Skeletal muscle satellite cell (primary cell): ENCODE measurements at regions not wholly inside any gene's neighbourhood (a gene's known extent, or its start where the extent isn't known, plus 50 kb on each side); places are given as distances from the start of the nearest gene placed in this dataset.

Experiments used
- H3K27me3 ChIP-seq: 2 replicates; pipeline ENCODE4 v1.7.0; 2013; ENCODE audit warnings: low read length; ENCODE audit not compliant: control insufficient read depth, insufficient read depth
- H3K36me3 ChIP-seq: 2 replicates; pipeline ENCODE4 v1.7.0; 2013; ENCODE audit warnings: mild to moderate bottlenecking, control low read depth, low read length; ENCODE audit not compliant: insufficient read depth
- H3K4me1 ChIP-seq: 2 replicates; pipeline ENCODE4 v1.7.0; 2013; ENCODE audit warnings: low read length; ENCODE audit not compliant: control insufficient read depth, insufficient read depth
- H3K4me2 ChIP-seq: 2 replicates; pipeline ENCODE4 v1.7.0; 2013; ENCODE audit warnings: mild to moderate bottlenecking, low read length
- H3K4me3 ChIP-seq: 2 replicates; pipeline ENCODE4 v1.7.0; 2013; ENCODE audit warnings: low read length
- H3K9ac ChIP-seq: 2 replicates; pipeline ENCODE4 v1.7.0; 2013; ENCODE audit warnings: mild to moderate bottlenecking, low read depth, low read length, moderate library complexity
- H3K9me3 ChIP-seq: replicated peaks from 2 replicates; pipeline ENCODE4 v1.7.0; 2013; ENCODE audit warnings: mild to moderate bottlenecking, control low read depth, low read length

DNA sequence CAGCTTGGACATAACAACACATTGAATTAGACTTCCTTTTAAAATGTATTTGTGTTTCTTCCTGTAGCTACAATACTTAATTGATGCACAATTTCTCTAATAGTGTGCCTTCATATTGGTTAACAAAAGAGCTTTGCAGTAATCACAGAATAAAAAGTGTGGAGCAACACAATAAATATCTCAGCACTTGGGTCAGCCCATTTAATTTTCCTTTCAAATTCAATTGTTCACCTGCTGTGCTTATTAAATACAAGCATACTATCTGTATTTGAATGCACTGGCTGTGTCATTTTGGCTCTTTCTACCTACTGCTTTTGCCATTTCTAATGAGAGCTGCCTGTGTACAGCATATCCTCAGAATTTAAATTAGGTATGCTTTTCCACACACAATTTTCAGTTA is 1641.3 kb upstream of the SLC39A10 start:
- Histone ChIP-seq H3K36me3 (no peaks in the 10 kb centered on the region), H3K4me2 (no peak overlapping the region), H3K27me3 (no peaks in the 10 kb centered on the region), H3K4me1 (no peaks in the 10 kb centered on the region), H3K9ac (no peak overlapping the region), H3K9me3 (no peaks in the 10 kb centered on the region), H3K4me3 (no peak overlapping the region)

DNA sequence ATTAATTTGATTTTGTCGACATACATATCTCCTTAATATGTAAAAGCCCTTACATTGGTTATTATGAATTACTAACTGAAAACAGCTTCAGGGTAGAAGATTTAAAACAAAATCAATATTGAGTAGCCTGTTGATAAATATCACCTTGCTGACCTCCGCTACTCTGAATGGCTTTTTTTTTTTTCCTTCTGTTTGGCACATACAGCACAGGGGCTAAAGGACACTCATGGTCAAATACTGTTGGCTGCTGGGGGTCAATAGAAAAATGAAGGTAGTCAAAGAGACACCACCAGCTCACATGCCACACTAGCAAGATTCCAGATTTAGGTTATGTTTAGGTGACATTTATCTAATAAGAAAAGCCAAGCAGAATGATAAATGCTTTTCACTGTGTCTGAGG is 1642.4 kb upstream of the SLC39A10 start:
- Histone ChIP-seq H3K27me3 (no peaks in the 10 kb centered on the region), H3K9ac (no peak overlapping the region), H3K4me3 (no peak overlapping the region), H3K36me3 (no peaks in the 10 kb centered on the region), H3K4me2 (no peak overlapping the region), H3K4me1 (no peaks in the 10 kb centered on the region), H3K9me3 (no peaks in the 10 kb centered on the region)

DNA sequence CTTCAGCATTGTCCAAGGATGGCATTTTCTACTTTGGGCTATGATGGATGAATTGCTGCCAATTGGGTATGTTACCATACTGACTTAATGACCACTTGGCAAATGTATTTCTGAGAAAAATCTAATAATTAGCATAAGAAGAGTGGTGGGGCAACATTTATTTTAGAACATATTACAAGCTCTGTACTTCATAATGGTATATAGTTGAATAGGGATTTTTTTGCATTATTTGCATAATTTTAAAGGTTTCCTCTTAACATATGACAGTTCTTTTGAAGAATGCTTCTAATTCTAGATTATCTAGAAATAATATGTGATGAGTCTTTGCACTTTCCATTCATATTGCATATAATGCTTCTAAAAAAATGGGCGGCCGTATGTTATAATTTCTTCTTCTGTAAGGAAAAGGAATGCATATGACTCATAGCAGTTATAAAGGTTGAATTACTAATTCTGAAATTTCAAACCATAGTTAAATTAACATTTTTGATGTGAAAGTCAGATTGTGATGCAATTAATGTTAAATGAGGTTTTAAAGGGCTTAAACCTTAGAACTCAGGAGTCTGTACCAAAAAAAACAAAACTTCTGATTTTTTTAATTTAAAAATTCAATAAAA is 1652.3 kb upstream of the SLC39A10 start:
- Histone ChIP-seq H3K9ac (no peak overlapping the region), H3K4me1 (peaks cover 16% of the 10 kb centered on the region), H3K9me3 (no peaks in the 10 kb centered on the region), H3K27me3 (no peaks in the 10 kb centered on the region), H3K4me3 (no peak overlapping the region), H3K4me2 (peak overlapping the region; percentile 10), H3K36me3 (no peaks in the 10 kb centered on the region)

DNA sequence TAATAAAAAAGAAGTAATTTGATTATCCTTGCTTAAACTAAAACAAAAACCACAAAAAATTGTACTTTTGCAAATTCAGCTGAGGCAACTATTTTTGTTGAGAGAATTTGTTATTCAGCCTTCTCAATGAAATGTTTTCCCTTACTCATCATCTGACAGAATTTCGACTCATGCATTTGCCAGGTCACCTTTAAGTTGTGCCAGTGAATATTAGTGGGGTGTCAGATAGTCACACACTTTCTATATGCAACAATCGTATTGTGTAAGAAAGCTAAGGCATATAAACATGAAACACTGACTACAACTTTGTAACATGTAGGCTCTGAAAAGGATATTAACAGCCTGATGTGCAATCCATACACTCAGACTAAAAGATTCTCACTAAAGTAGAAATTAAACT is 1653.1 kb upstream of the SLC39A10 start:
- no peaks in the 10 kb centered on the region for H3K9me3 ChIP-seq

DNA sequence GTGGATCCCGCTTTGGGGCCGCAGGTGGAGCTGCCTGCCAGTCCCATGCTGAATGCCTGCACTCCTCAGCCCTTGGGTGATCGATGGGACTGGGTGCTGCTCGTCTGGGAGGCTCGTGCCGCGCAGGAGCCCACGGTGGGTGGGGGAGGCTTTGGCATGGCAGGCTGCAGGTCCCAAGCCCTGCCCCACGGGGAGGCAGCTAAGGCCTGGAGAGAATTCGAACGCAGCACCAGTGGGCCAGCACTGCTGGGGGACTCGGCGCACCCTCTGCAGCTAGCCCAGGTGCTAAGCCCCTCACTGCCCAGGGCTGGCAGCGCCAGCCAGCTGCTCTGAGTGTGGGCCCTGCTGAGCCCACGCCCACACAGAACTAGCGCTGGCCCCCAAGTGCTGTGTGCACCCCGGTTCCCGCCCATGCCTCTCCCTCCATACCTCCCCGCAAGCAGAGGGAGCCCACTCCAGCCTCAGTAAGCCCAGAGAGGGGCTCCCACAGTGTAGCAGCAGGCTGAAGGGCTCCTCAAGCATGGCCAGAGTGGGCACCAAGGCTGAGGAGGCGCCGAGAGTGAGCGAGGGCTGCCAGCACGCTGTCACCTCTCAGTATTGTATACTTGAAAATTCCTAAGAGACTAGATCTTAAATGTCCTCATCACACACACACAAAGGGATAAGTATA is 1654.2 kb upstream of the SLC39A10 start:
- H3K4me2 ChIP-seq, result no peak overlapping the region
- no peak overlapping the region for H3K9ac ChIP-seq
- H3K9me3 ChIP-seq, result no peaks in the 10 kb centered on the region
- no peak overlapping the region for H3K4me3 ChIP-seq
- H3K4me1 ChIP-seq, result peaks cover 16% of the 10 kb centered on the region
- no peaks in the 10 kb centered on the region for H3K36me3 ChIP-seq
- no peaks in the 10 kb centered on the region for H3K27me3 ChIP-seq

More for the DNA sequence above, 1653.1 kb upstream of the SLC39A10 start:
- no peak overlapping the region for H3K9ac ChIP-seq
- peaks cover 16% of the 10 kb centered on the region for H3K4me1 ChIP-seq
- no peaks in the 10 kb centered on the region for H3K27me3 ChIP-seq
- H3K36me3 ChIP-seq, result no peaks in the 10 kb centered on the region
- H3K4me3 ChIP-seq, result no peak overlapping the region
- H3K4me2 ChIP-seq, result no peak overlapping the region

DNA sequence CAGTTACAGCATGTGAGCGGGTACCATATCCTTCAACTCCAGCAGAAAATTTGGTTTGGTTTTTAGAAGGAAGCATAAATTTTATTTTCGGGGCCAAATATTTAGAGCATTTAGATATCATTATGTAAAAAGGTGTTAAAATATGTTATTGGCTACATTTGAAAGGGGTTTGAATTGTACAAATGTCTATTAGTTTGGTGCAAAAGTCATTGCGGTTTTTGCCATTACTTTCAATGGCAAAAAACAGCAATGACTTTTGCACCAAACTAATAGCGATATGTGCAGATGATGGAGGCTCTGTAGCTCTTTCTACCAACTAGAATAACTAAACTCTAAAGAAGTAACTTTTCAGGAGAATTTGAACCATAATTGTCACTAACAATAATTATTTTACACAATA is 1666.2 kb upstream of the SLC39A10 start:
- Histone ChIP-seq H3K27me3 (no peaks in the 10 kb centered on the region), H3K4me1 (peaks cover 6% of the 10 kb centered on the region), H3K4me3 (no peak overlapping the region), H3K4me2 (no peak overlapping the region), H3K9ac (no peak overlapping the region), H3K9me3 (no peaks in the 10 kb centered on the region), H3K36me3 (no peaks in the 10 kb centered on the region)

DNA sequence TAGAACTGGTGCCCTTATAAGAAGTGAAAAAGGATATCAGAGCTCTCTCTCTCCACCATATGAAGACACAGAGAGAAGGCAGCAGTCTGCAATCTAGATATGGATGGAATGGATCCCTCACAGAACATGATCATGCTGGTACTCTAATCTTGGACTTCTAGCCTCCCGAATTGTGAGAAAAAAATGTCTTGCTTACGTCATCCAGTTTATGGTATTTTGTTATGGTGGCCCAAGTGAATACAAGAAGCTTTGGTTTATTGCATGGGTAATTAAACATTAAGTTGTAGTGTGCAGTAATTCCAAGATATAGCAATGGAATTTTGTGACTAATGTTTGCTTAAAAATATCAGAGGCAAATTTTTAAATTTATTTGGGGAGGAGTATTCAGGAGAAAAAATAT is 1667.4 kb upstream of the SLC39A10 start:
- H3K9me3 ChIP-seq, result no peaks in the 10 kb centered on the region
- H3K4me1 ChIP-seq, result peaks cover 6% of the 10 kb centered on the region
- H3K36me3 ChIP-seq, result no peaks in the 10 kb centered on the region
- H3K4me2 ChIP-seq, result no peak overlapping the region
- no peaks in the 10 kb centered on the region for H3K27me3 ChIP-seq
- no peak overlapping the region for H3K9ac ChIP-seq
- no peak overlapping the region for H3K4me3 ChIP-seq

DNA sequence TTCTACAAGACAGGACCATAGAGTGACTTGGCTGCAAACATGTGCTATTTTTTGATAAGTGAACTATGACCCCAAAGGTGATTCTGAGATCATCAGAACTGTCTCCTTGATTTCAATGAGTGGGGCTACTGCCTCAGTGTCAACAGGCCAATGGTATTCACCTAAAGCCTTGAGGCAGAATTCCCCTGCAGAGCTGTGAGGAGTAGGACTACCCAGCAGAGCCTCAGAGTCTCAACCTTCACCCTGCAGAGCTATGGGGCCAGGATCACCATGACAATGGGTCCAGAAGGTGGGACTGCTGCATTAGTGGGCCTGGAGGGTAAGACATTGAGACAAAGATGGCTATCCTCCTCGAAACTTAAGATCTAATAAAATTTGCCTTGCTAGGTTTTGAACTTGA is 1668.2 kb upstream of the SLC39A10 start:
- H3K9ac ChIP-seq, result no peak overlapping the region
- H3K27me3 ChIP-seq, result no peaks in the 10 kb centered on the region
- peaks cover 6% of the 10 kb centered on the region for H3K4me1 ChIP-seq
- H3K36me3 ChIP-seq, result no peaks in the 10 kb centered on the region
- H3K9me3 ChIP-seq, result no peaks in the 10 kb centered on the region
- no peak overlapping the region for H3K4me2 ChIP-seq
- H3K4me3 ChIP-seq, result no peak overlapping the region

DNA sequence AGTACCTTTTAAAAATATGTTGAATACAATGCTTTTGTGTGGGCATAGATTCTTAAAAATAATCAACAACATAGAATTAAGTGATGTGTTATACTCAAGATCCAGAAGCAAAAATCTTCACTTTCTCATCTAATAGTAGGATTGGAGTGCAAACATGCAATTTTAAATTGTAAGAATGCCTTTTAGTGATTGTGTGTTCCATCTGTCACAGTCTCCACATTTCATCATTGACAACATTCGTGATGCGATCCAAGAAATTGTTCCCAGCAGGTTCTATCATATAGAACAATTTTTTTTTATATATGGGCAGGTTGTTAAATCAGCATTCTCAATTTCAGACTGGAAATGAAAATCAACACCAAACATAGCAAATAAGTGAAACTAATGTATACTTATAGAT is 1671.8 kb upstream of the SLC39A10 start:
- no peak overlapping the region for H3K4me2 ChIP-seq
- no peak overlapping the region for H3K9ac ChIP-seq
- peaks cover 6% of the 10 kb centered on the region for H3K4me1 ChIP-seq
- no peaks in the 10 kb centered on the region for H3K27me3 ChIP-seq
- H3K9me3 ChIP-seq, result no peaks in the 10 kb centered on the region
- no peak overlapping the region for H3K4me3 ChIP-seq
- no peaks in the 10 kb centered on the region for H3K36me3 ChIP-seq

DNA sequence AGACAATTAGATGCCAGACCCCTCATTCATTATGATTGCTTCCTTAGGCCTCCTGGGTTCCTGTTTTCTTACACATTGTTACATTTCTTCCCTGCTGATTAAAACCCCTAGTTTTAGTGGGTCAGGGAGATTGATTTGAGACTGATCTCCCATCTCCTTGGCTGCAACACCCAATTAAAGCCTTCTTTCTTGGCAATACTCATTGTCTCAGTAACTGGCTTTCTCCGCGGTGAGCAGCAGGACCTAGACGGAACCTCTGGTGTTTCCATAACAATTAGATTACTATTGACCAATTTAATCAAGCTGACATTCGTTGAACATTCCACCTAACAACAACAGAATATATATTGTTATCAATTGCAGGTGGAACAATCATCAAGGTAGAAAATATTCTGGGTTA is 1676.4 kb upstream of the SLC39A10 start:
- H3K36me3 ChIP-seq, result no peaks in the 10 kb centered on the region
- no peak overlapping the region for H3K4me2 ChIP-seq
- H3K9me3 ChIP-seq, result no peaks in the 10 kb centered on the region

DNA sequence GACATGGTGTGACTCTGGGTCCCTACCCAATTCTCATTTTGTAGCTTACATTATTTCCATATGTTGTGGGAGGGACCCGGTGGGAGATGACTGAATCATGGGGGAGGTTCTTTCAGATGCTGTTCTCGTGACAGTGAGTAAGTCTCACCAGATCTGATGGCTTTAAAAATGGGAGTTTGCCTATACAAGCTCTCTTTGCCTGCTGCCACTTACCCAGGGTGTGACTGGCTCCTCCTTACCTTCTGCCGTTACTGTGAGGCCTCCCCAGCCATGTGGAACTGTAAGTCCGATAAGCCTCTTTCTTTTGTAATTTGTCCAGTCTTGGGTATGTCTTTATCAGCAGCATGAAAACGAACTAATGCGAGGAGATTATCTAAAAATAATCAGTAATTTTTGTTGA is 1683.2 kb upstream of the SLC39A10 start:
- H3K4me2 ChIP-seq, result no peak overlapping the region
- H3K4me1 ChIP-seq, result no peaks in the 10 kb centered on the region
- H3K36me3 ChIP-seq, result no peaks in the 10 kb centered on the region
- H3K9ac ChIP-seq, result no peak overlapping the region
- no peak overlapping the region for H3K4me3 ChIP-seq
- no peaks in the 10 kb centered on the region for H3K27me3 ChIP-seq
- no peaks in the 10 kb centered on the region for H3K9me3 ChIP-seq

More for the DNA sequence above, 1676.4 kb upstream of the SLC39A10 start:
- Histone ChIP-seq H3K27me3 (no peaks in the 10 kb centered on the region), H3K9ac (no peak overlapping the region), H3K4me3 (no peak overlapping the region), H3K4me1 (no peaks in the 10 kb centered on the region)

DNA sequence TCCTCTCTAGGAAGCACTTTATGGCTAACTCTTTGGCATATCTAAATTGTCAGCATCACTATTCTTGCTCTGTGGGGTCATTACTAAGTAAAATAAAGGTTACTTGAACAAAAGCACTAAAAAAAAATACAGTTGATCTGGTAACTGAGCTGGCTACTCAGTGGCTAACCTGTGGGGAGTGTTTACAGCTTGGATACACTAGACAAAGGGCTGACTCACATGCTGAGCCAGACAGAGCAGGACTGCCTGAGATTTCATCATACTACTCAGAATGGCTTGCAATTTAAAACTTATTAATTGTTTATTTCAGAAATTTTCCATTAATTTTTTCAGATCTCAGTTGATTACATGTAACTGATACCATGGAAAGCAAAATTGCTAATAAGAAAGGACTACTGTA is 1690.4 kb upstream of the SLC39A10 start:
- H3K9me3 ChIP-seq, result no peaks in the 10 kb centered on the region
- no peaks in the 10 kb centered on the region for H3K36me3 ChIP-seq
- H3K27me3 ChIP-seq, result no peaks in the 10 kb centered on the region
- H3K4me3 ChIP-seq, result no peak overlapping the region
- no peak overlapping the region for H3K4me2 ChIP-seq
- no peak overlapping the region for H3K9ac ChIP-seq
- H3K4me1 ChIP-seq, result peaks cover 14% of the 10 kb centered on the region
